ENCODE measurements at regions not wholly inside any gene's neighbourhood (a gene's known extent, or its start where the extent isn't known, plus 50 kb on each side); places are given as distances from the start of the nearest gene placed in this dataset.

DNA sequence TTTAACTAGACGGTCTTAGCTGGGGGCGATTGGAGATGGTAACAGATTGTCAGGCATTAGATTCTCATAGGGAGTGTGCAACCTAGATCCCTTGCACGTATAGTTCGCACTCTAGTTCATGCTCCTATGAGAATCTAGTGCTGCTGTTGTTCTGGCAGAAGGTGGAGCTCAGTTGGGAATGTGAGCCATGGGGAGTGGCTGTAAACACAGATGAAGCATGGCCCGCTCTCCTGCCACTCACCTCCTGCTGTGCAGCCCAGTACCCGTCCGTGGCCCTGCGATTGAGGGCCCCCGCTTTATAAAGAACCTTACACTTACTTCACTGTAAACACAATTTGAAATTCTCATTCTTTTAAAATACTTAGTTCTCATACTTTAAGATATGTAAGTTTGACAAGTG, 339.4 kb downstream of the CDH26 start:
- Mint-ChIP-seq H3K36me3 (no peaks in the 10 kb centered on the region), H3K27me3 (no peaks in the 10 kb centered on the region), H3K4me3 (no peak overlapping the region), H3K27ac (no peak overlapping the region), H3K9me3 (no peaks in the 10 kb centered on the region), H3K4me1 (ENCODE audit: low read depth in 2 of 2) (peaks cover 15 to 18% of the 10 kb centered on the region in 2 donors)
- ATAC-seq (no peak), DNase-seq (ENCODE audit: low spot score) (no peak)

DNA sequence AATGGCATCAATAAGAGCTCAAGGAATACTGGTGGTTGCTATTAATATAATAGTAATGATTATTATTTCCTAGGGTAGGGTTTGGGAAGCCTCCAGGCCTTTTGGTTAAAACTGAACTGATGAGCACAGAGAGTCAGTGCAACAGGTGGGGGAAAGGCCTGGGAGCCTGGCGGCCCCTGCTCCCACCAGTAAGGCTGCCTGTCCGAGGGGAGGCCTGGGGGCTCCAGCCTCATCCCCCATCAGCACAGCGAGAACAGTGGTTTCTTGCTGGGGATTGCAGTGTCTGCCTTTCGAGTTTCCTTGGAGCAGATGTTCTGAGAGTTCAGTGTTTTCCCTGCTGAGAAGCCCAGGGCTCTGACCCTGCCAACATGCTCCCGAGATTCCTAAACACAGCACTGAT, 340.4 kb downstream of the CDH26 start:
- no peaks in the 10 kb centered on the region for H3K36me3 Mint-ChIP-seq
- H3K27me3 Mint-ChIP-seq = no peaks in the 10 kb centered on the region
- no peak overlapping the region for H3K27ac Mint-ChIP-seq
- H3K4me1 Mint-ChIP-seq (ENCODE audit: low read depth in 2 of 2) = peaks cover 13 to 16% of the 10 kb centered on the region in 2 donors
- no peak overlapping the region for H3K4me3 Mint-ChIP-seq
- H3K9me3 Mint-ChIP-seq = no peaks in the 10 kb centered on the region
- no peak for ATAC-seq
- no peak for DNase-seq (ENCODE audit: low spot score)

DNA sequence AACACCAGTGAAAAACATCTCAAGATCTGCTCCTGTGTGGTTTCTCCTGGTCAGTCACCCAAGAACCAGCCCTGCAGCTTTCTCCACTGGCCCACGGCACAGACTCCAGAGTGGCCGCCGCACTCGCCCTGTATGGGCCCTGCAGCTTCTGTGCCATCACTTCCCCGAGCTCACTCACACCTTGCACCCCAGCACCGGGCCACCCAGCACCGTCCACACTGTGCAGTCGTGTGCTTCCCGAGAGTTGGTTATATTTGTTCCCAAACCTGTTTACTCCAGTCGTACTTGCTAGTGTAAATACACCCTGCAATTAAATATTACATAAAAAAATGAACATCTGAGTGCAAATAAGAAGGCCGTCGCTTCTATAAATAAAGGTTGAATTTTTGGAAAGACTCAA, 341.7 kb downstream of the CDH26 start:
- ATAC-seq = no peak
- H3K36me3 Mint-ChIP-seq = no peaks in the 10 kb centered on the region
- no peaks in the 10 kb centered on the region for H3K9me3 Mint-ChIP-seq
- H3K4me3 Mint-ChIP-seq = no peak overlapping the region
- no peak for DNase-seq (ENCODE audit: low spot score)
- H3K4me1 Mint-ChIP-seq (ENCODE audit: low read depth in 2 of 2) = peaks cover 0 to 4% of the 10 kb centered on the region in 2 donors
- no peaks in the 10 kb centered on the region for H3K27me3 Mint-ChIP-seq
- no peak overlapping the region for H3K27ac Mint-ChIP-seq

DNA sequence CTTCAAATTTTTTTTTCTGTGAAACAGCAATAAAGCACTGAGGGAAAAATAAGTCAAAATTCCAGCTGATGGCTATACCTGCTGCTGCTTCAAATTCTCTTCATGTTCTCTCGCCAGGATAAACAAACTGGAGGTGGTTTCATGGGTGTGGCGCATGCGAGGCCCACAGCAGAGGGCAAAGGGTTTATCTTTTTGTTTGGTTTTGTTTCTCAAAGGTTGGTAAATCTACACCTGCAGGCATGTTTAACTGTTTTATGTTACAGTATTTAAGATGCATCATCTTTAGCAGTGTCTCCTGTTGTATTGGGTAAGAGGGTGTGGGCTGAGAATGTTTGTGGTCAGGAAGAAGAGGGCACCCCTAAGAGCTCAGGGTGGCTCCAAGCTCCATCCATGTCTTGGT, 342.2 kb downstream of the CDH26 start:
- no peaks in the 10 kb centered on the region for H3K36me3 Mint-ChIP-seq
- no peak for DNase-seq (ENCODE audit: low spot score)
- no peak overlapping the region for H3K4me3 Mint-ChIP-seq
- no peak overlapping the region for H3K27ac Mint-ChIP-seq
- H3K9me3 Mint-ChIP-seq = no peaks in the 10 kb centered on the region
- no peak for ATAC-seq
- H3K27me3 Mint-ChIP-seq = no peaks in the 10 kb centered on the region
- no peaks in the 10 kb centered on the region for H3K4me1 Mint-ChIP-seq (ENCODE audit: low read depth in 2 of 2)

DNA sequence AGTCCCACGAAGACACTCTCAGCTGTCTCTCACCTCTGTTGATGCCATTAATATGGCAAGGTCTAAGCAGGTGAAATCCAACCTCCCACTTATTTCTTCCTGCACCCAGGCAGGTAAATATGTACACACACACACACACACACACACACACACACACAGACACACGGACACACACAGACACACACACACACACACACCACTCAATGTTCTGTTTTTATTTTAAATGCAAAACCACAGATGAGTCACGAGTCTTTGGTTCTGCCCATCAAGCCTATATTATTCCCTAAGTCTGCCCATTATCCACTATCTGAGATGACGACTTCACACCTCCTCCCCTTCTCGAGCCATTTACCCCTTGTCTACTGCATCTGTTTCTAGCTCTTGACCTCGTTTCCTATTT, 344.7 kb downstream of the CDH26 start:
- H3K27me3 Mint-ChIP-seq = no peaks in the 10 kb centered on the region
- H3K4me3 Mint-ChIP-seq = no peak overlapping the region
- no peak for DNase-seq (ENCODE audit: low spot score)
- no peaks in the 10 kb centered on the region for H3K36me3 Mint-ChIP-seq
- no peak overlapping the region for H3K27ac Mint-ChIP-seq
- H3K9me3 Mint-ChIP-seq = no peaks in the 10 kb centered on the region
- no peak for ATAC-seq
- H3K4me1 Mint-ChIP-seq (ENCODE audit: low read depth in 2 of 2) = no peaks in the 10 kb centered on the region

DNA sequence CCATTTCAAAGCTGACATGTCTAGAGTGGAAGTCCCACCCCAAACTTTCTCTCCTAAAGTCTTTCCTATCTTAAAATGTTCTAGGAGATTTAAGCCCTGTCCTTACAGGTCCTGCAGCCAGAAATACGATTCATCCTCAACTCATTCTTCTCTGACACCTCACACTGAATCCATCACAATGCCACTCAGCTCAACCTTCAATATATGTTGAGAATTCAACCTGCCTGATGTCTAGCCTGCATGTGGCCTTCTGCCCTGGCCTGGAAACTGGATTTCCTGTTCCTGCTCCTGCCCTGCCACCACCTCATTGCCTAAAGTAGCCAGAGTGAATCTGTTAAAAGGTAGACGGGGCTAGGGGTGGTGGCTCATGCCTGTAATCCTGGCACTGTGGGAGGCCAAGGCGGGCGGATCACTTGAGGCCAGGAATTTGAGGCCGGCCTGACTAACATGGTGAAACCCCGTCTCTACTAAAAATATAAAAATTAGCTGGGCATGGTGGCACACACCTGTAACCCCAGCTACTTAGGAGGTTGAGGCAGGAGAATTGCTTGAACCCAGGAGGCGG, 345.9 kb downstream of the CDH26 start:
- DNase-seq (ENCODE audit: low spot score) (no peak), ATAC-seq (no peak)
- no peaks in the 10 kb centered on the region for H3K27me3 Mint-ChIP-seq
- no peaks in the 10 kb centered on the region for H3K4me1 Mint-ChIP-seq (ENCODE audit: low read depth in 2 of 2)
- no peak overlapping the region for H3K27ac Mint-ChIP-seq
- no peak overlapping the region for H3K4me3 Mint-ChIP-seq
- no peaks in the 10 kb centered on the region for H3K36me3 Mint-ChIP-seq
- no peaks in the 10 kb centered on the region for H3K9me3 Mint-ChIP-seq

DNA sequence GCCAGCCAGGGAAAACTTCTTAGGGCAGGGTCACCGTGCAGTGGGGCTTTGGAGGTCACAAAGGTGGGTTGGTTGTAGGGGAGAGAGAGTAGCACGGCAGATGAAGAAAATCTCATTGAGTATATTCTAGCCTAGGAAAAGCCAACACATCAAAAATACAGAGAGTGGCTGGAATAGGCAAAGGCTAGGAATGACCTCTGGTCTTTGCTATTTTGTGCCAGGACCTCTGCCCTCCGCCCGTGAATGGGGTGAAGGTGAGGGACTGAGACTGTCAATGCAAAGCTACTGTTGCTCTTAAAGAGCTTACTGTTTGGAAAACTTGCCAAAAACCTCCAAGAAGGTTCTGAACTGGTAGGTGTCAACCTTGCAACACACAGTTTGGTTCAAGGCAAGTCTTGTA, 346.7 kb downstream of the CDH26 start:
- ATAC-seq (no peak), DNase-seq (ENCODE audit: low spot score) (no peak)
- Mint-ChIP-seq H3K9me3 (no peaks in the 10 kb centered on the region), H3K4me1 (ENCODE audit: low read depth in 2 of 2) (no peaks in the 10 kb centered on the region), H3K36me3 (no peaks in the 10 kb centered on the region), H3K27ac (no peak overlapping the region), H3K4me3 (no peak overlapping the region), H3K27me3 (no peaks in the 10 kb centered on the region)

DNA sequence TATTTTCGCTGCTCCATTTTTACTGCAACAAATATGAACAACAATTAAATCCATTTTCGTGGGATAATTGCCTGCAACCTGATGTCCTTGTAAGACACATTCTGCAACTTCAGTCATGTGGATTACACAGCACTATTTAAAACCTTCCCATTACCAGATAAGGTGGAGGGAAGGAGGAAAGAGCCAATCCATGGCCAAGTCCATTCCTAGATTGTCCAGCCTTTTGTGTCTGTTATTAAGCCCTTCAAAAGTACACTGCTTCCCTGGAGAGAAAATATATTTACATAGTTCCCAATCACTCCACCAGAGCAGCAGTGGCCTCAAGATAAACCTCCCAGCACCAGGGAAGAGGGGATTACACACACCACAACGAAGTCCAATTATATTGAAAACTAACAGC, 347.9 kb downstream of the CDH26 start:
- Mint-ChIP-seq H3K36me3 (no peaks in the 10 kb centered on the region), H3K27ac (no peak overlapping the region), H3K4me3 (no peak overlapping the region), H3K4me1 (ENCODE audit: low read depth in 2 of 2) (no peaks in the 10 kb centered on the region), H3K9me3 (no peaks in the 10 kb centered on the region), H3K27me3 (no peaks in the 10 kb centered on the region)
- ATAC-seq = no peak
- no peak for DNase-seq (ENCODE audit: low spot score)

DNA sequence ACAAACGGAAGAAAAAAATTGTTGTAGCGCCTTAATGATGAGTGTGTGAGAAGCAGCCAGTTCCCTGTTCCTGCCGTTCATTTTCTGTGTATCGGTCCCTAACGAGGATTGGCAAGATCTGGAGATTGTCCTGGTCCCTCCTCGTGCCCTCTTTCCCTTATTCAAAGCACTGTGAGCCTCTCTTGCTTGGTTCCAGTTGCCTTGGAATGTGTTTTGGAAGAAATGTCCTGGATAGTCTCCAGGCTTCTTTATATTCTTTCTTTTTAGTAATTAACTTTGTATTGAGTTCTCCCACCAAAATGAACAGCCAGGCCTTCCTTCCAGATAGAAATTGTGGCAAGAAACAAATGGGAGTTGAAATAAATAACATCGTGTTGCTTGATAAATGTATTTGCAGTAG, 348.3 kb downstream of the CDH26 start:
- H3K9me3 Mint-ChIP-seq = no peaks in the 10 kb centered on the region
- DNase-seq (ENCODE audit: low spot score) = no peak
- H3K4me3 Mint-ChIP-seq = no peak overlapping the region
- no peaks in the 10 kb centered on the region for H3K36me3 Mint-ChIP-seq
- no peaks in the 10 kb centered on the region for H3K4me1 Mint-ChIP-seq (ENCODE audit: low read depth in 2 of 2)
- H3K27me3 Mint-ChIP-seq = no peaks in the 10 kb centered on the region
- no peak overlapping the region for H3K27ac Mint-ChIP-seq
- ATAC-seq = no peak

DNA sequence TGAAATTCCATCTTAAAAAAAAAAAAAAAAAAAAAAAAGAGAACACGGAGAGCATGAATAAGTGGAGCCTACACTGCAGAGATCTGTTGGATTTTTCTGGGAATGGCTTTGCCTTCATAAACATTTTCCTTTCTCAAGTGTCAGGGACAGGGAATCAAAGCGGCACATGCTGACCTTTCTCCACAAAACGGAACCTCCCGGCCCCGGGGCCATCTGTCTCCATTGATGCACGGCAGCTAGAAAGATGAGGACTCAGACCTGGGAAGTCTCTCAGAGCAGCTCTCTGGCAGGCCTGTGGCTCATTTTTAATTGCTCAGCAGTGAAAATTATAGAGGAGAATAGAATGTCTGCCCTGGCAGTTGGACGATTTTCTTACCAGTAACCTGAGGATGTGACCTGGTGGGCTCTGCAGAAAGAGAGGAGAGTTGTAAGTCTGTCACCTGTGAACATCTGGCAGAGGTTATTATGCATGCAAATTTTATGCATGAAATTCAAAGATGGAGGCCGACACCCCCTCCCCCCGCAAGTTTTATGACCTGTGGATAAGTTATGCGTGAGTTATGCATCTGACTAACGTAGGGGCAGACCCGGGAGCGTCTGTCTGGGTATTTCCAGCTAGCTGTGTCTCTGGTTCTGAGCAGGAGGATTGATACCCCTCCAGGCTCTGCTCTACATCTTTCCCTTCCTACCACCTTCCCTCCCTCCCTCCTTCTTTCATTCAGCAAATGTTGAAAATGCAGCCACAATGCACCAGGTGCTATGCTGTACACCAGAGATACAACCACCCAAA, 352.5 kb downstream of the CDH26 start:
- no peaks in the 10 kb centered on the region for H3K27me3 Mint-ChIP-seq
- H3K9me3 Mint-ChIP-seq = peaks cover 4% of the 10 kb centered on the region
- DNase-seq (ENCODE audit: low spot score) (no peak), ATAC-seq (no peak)
- H3K4me3 Mint-ChIP-seq = no peak overlapping the region
- H3K4me1 Mint-ChIP-seq (ENCODE audit: low read depth in 2 of 2) = peaks cover 0 to 2% of the 10 kb centered on the region in 2 donors
- no peak overlapping the region for H3K27ac Mint-ChIP-seq
- no peaks in the 10 kb centered on the region for H3K36me3 Mint-ChIP-seq

DNA sequence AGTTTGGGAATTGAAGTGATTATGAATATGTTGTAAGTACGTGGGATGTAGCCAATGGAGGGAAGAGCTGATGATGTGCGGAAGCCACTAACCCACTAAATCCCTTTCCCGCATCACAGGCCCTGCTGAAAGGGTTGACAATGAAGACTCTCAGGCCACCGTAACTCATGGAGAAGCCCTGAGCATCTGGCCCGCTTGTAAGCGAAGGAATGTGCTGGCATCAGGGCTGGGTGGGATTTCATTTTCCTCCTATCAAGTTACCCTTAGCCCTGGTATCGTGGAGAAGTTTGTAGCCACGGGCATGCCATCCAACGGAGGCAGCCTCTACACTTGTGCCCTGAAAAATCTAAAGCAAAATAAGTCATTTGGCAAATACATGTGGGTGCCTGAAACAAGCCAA, 355.0 kb downstream of the CDH26 start:
- no peak overlapping the region for H3K27ac Mint-ChIP-seq
- no peaks in the 10 kb centered on the region for H3K27me3 Mint-ChIP-seq
- H3K9me3 Mint-ChIP-seq = peaks cover 4% of the 10 kb centered on the region
- no peaks in the 10 kb centered on the region for H3K36me3 Mint-ChIP-seq
- no peak overlapping the region for H3K4me3 Mint-ChIP-seq
- DNase-seq (ENCODE audit: low spot score) (no peak), ATAC-seq (no peak)
- H3K4me1 Mint-ChIP-seq (ENCODE audit: low read depth in 2 of 2) = peaks cover 6 to 7% of the 10 kb centered on the region in 2 donors

DNA sequence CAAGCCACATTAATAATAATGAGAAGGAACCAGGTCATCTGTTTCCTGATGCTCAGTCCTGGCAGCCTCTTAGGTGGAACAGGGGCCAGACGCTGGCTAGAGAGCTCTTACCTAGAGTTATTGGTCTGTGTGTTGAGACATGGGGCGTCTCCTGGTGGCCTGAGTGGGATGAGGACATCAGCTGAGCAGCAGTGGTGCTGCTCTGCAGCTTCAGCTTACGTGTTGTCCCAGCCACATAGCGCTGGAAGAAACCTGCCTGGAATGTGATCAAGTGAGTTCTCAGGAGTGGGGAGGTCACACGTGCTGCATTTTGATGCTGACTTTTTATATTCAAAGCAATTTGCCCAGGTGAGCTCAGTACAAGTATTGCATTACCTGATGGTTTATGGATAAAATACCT, 355.4 kb downstream of the CDH26 start:
- Mint-ChIP-seq H3K27me3 (no peaks in the 10 kb centered on the region), H3K9me3 (peaks cover 4% of the 10 kb centered on the region), H3K4me1 (ENCODE audit: low read depth in 2 of 2) (peaks cover 6 to 7% of the 10 kb centered on the region in 2 donors), H3K4me3 (no peak overlapping the region), H3K27ac (no peak overlapping the region), H3K36me3 (no peaks in the 10 kb centered on the region)
- ATAC-seq (no peak), DNase-seq (ENCODE audit: low spot score) (no peak)

DNA sequence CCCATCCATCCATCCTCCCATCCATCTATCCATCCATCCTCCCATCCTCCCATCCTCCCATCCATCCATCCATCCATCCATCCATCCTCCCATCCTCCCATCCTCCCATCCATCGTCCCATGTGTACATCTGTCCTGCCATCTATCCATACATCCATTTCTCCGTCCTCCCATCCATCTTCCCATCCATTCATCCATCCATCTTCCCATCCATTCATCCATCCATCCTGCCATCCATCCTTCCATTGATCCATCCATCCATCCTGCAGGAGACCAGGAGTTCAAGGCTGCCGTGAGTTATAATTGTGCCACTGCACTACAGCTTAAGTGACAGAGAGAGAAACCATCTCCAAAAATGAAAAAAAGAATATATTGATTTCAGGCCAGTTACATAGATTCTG, 356.5 kb downstream of the CDH26 start:
- Mint-ChIP-seq H3K4me1 (ENCODE audit: low read depth in 2 of 2) (peaks cover 6 to 7% of the 10 kb centered on the region in 2 donors), H3K27ac (no peak overlapping the region), H3K4me3 (no peak overlapping the region), H3K27me3 (no peaks in the 10 kb centered on the region), H3K9me3 (peaks cover 4% of the 10 kb centered on the region), H3K36me3 (no peaks in the 10 kb centered on the region)
- DNase-seq (ENCODE audit: low spot score) = no peak
- ATAC-seq = no peak

DNA sequence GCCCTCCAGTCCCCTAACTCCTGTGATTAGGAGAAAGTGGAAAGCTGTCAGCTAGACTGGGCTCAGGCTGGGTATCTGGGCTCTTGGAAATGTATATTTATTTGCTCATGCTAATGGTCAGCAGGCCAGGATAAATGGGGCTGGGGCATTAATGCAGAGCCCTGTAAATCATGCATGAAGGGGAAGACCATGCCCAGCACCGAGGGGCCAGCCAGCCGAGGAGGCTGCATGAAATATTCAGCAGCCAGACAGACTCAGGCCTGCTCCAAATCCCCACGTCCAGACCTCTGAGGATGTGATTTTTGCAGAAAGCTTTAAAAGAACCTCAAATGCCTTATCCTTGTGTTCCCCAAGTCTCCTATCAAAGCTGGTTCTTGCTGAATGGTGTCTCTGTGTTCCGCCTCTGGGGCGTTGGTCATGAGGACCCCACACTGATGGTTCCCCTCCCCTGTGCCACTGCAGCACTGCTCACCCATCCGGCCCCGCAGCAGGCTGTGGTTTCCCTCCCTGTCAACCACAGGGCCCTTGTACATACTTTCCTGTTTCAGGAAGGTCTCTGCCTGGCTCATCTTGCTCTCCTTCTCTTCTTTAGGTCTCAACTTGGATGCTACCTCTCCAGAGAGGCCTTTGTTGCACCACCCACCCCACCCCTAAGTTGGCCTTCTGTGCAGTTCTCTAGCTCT, 358.4 kb downstream of the CDH26 start:
- no peaks in the 10 kb centered on the region for H3K36me3 Mint-ChIP-seq

More for the DNA sequence above, 358.4 kb downstream of the CDH26 start:
- H3K4me1 Mint-ChIP-seq (ENCODE audit: low read depth in 2 of 2) = peaks cover 6 to 7% of the 10 kb centered on the region in 2 donors
- no peaks in the 10 kb centered on the region for H3K27me3 Mint-ChIP-seq
- H3K27ac Mint-ChIP-seq = no peak overlapping the region
- H3K9me3 Mint-ChIP-seq = peaks cover 4% of the 10 kb centered on the region
- no peak overlapping the region for H3K4me3 Mint-ChIP-seq
- no peak for DNase-seq (ENCODE audit: low spot score)
- no peak for ATAC-seq

Data from natural killer cell treated with Interleukin-12 subunit alpha and Interleukin-12 subunit beta and Interleukin-15 and Interleukin-18, amount 100 ng/mL, for 72 hours (primary cell).